ENCODE measurements at regions not wholly inside any gene's neighbourhood (a gene's known extent, or its start where the extent isn't known, plus 50 kb on each side); places are given as distances from the start of the nearest gene placed in this dataset.

DNA sequence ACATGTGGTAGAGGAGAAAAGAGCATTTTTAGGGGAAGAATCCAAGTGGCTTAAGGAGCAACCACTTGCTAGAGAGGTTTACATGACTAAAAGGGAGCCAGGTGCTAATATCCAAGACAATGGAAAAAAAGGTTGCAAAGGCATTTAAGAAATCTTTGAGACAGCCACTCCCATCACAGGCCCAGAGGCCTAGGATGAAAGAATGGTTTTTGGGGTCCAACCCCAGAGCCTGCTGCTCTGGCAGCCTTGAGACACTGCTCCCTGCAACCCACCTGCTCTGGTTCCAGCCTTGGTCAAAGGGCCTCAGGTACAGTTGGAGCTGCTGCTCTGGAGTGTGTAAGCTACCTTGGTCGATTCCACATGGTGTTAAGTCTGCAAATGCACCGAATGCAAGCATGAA, 84.1 kb upstream of the FREM3 start:
- no peak for TF ChIP-seq EZH2 (IDR thresholded peaks at IDR 0.05; ENCODE audit: borderline replicate concordance, low read depth, low read length, poor library complexity, severe bottlenecking)
- TF ChIP-seq, protein P1, sequence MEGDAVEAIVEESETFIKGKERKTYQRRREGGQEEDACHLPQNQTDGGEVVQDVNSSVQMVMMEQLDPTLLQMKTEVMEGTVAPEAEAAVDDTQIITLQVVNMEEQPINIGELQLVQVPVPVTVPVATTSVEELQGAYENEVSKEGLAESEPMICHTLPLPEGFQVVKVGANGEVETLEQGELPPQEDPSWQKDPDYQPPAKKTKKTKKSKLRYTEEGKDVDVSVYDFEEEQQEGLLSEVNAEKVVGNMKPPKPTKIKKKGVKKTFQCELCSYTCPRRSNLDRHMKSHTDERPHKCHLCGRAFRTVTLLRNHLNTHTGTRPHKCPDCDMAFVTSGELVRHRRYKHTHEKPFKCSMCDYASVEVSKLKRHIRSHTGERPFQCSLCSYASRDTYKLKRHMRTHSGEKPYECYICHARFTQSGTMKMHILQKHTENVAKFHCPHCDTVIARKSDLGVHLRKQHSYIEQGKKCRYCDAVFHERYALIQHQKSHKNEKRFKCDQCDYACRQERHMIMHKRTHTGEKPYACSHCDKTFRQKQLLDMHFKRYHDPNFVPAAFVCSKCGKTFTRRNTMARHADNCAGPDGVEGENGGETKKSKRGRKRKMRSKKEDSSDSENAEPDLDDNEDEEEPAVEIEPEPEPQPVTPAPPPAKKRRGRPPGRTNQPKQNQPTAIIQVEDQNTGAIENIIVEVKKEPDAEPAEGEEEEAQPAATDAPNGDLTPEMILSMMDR (conservative IDR thresholded peaks at IDR 0.05; ENCODE audit: low read depth, low read length) = no peak

Measured in A673 (cell line).